ENCODE measurements at regions not wholly inside any gene's neighbourhood (a gene's known extent, or its start where the extent isn't known, plus 50 kb on each side); places are given as distances from the start of the nearest gene placed in this dataset.

GRCh38 chr14:32012571-32012970 lies 64.5 kb upstream of the ARHGAP5 start:
- TF ChIP-seq POLR2A (IDR thresholded peaks at IDR 0.05), result no peak
- TF ChIP-seq CTCF (IDR thresholded peaks at IDR 0.05), result no peak
